HEK293T (cell line): ENCODE measurements at regions not wholly inside any gene's neighbourhood (a gene's known extent, or its start where the extent isn't known, plus 50 kb on each side); places are given as distances from the start of the nearest gene placed in this dataset.

ENCODE experiments used
- BHLHE40 ChIP-seq: fragments of 450-650 bp; IDR thresholded peaks from 2 replicates; pipeline ENCODE4 v1.6.1; 2016; ENCODE audit warnings: mild to moderate bottlenecking, moderate library complexity, borderline replicate concordance
- CTBP1 ChIP-seq: fragments of 450-650 bp; IDR thresholded peaks from 2 replicates; pipeline ENCODE4 v1.6.1; 2016; ENCODE audit warnings: borderline replicate concordance
- ELF4 ChIP-seq: fragments of 450-650 bp; IDR thresholded peaks from 2 replicates; pipeline ENCODE4 v1.6.1; 2017; ENCODE audit warnings: antibody characterized with exemption
- FOXA1 ChIP-seq: fragments of 450-650 bp; IDR thresholded peaks from 2 replicates; pipeline ENCODE4 v1.6.1; 2016; ENCODE audit warnings: mild to moderate bottlenecking
- FOXK2 ChIP-seq: fragments of 450-650 bp; IDR thresholded peaks from 2 replicates; pipeline ENCODE4 v1.6.1; 2016; ENCODE audit warnings: mild to moderate bottlenecking
- FOXM1 ChIP-seq: fragments of 450-650 bp; IDR thresholded peaks from 2 replicates; pipeline ENCODE4 v1.6.1; 2017; ENCODE audit warnings: mild to moderate bottlenecking, borderline replicate concordance
- L3MBTL2 ChIP-seq: fragments of 450-650 bp; conservative IDR thresholded peaks from 2 replicates; pipeline ENCODE4 v1.6.1; 2016; ENCODE audit warnings: mild to moderate bottlenecking
- LEF1 ChIP-seq: fragments of 450-650 bp; IDR thresholded peaks from 2 replicates; pipeline ENCODE4 v1.6.1; 2017; ENCODE audit warnings: mild to moderate bottlenecking, borderline replicate concordance
- NFRKB ChIP-seq: fragments of 450-650 bp; IDR thresholded peaks from 2 replicates; pipeline ENCODE4 v1.6.1; 2016; ENCODE audit warnings: mild to moderate bottlenecking, moderate library complexity
- SP1 ChIP-seq: fragments of 450-650 bp; IDR thresholded peaks from 2 replicates; pipeline ENCODE4 v1.6.1; 2017
- SUZ12 ChIP-seq: fragments of 450-650 bp; IDR thresholded peaks from 2 replicates; pipeline ENCODE4 v1.6.1; 2016; ENCODE audit warnings: mild to moderate bottlenecking
- TARDBP ChIP-seq: fragments of 450-650 bp; IDR thresholded peaks from 2 replicates; pipeline ENCODE4 v1.6.1; 2016
- ZNF384 ChIP-seq: fragments of 450-650 bp; IDR thresholded peaks from 2 replicates; pipeline ENCODE4 v1.6.1; 2016
- TF ChIP-seq, protein P1 (sequence below): fragments of 450-650 bp; IDR thresholded peaks from 2 replicates; pipeline ENCODE4 v1.6.1; 2016

DNA sequence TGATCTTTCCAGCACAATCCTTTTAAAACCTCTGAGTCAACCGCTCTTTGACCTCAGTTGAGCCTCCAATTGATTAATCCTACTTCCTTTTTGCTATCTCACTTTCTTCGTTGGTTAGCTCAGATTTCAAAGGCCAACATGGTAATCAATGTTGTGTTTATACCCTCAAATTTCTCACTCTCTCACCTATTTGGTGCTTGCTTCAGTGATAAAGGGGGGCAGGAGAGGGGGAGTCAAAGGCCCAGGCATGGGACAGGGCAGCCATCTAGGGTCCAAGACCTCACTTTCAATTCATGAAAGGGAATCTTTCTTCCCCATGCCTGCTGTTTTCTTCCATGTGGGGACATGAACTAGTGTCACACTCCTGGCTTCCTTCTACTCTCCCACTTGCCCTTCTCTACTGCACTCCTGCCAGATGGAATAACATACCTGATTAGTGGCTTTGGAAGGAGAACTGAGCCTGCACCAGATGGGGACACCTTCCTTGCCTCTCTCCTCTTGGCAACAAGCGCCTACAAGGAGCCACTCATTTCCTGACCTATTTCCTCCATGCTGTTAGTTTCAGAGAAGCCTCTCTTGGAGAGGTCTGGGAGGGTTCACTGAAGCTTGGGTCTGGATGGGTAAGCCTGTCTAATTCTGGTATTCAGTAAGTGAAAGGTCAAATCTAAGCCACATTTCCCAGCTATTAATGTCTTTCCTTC lies 73.3 kb upstream of the ARHGAP29 start:
- TF ChIP-seq ELF4 = no peak
- TF ChIP-seq SP1 = no peak
- TF ChIP-seq, protein P1, sequence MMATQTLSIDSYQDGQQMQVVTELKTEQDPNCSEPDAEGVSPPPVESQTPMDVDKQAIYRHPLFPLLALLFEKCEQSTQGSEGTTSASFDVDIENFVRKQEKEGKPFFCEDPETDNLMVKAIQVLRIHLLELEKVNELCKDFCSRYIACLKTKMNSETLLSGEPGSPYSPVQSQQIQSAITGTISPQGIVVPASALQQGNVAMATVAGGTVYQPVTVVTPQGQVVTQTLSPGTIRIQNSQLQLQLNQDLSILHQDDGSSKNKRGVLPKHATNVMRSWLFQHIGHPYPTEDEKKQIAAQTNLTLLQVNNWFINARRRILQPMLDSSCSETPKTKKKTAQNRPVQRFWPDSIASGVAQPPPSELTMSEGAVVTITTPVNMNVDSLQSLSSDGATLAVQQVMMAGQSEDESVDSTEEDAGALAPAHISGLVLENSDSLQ = no peak
- no peak for TF ChIP-seq L3MBTL2
- no peak for TF ChIP-seq FOXM1
- no peak for TF ChIP-seq ZNF384
- TF ChIP-seq TARDBP = no peak
- no peak for TF ChIP-seq BHLHE40
- TF ChIP-seq CTBP1 = no peak
- TF ChIP-seq SUZ12 = no peak
- TF ChIP-seq FOXA1 = no peak
- no peak for TF ChIP-seq NFRKB
- TF ChIP-seq LEF1 = no peak
- no peak for TF ChIP-seq FOXK2
